ENCODE measurements at regions not wholly inside any gene's neighbourhood (a gene's known extent, or its start where the extent isn't known, plus 50 kb on each side); places are given as distances from the start of the nearest gene placed in this dataset.

- Histone ChIP-seq H3K4me2 (no peak overlapping the region), H3K36me3 (ENCODE audit: insufficient read depth) (no peaks in the 10 kb centered on the region), H2AFZ (no peak overlapping the region), H3K27ac (ENCODE audit: low read depth) (no peak overlapping the region), H3K9me2 (ENCODE audit: insufficient read depth) (peaks cover 21% of the 10 kb centered on the region), H3K4me1 (ENCODE audit: insufficient read depth) (no peaks in the 10 kb centered on the region), H3K4me3 (no peak overlapping the region), H3K27me3 (ENCODE audit: insufficient read depth) (no peaks in the 10 kb centered on the region), H3K79me2 (replicated peaks; ENCODE audit: insufficient read depth) (no peaks in the 10 kb centered on the region), H4K20me1 (replicated peaks; ENCODE audit: insufficient read depth) (peaks cover 2% of the 10 kb centered on the region; the same call in 1 of the 2 replicates), H3F3A (replicated peaks; ENCODE audit: low read depth) (no peaks in the 10 kb centered on the region)
- no peaks in the 10 kb centered on the region for H3K4me1 Mint-ChIP-seq
- H3K27ac Mint-ChIP-seq: no peak overlapping the region
- peaks cover 7% of the 10 kb centered on the region for H3K27me3 Mint-ChIP-seq (ENCODE audit: insufficient read depth, low read depth, poor library complexity)
- ATAC-seq (no peak), DNase-seq (ENCODE audit: low spot score) (no peak)
- peaks cover 8% of the 10 kb centered on the region; the same call in 2 of the 3 replicates for H3K36me3 Mint-ChIP-seq (ENCODE audit: low read depth)
- TF ChIP-seq EZH2phosphoT487 (IDR thresholded peaks at IDR 0.05; ENCODE audit: unreplicated experiment) (no peak), JUNB (IDR thresholded peaks at IDR 0.05; ENCODE audit: unreplicated experiment) (no peak), CTCF (conservative IDR thresholded peaks at IDR 0.05; ENCODE audit: low read depth in 2 of 2) (no peak), EZH2 (IDR thresholded peaks at IDR 0.05; ENCODE audit: low read depth, unreplicated experiment) (no peak), STAT1 (IDR thresholded peaks at IDR 0.05; ENCODE audit: unreplicated experiment) (no peak), ZNF114 (CRISPR knock-in tag; IDR thresholded peaks at IDR 0.05) (no peak), ETS1 (IDR thresholded peaks at IDR 0.05) (no peak), NANOG (IDR thresholded peaks at IDR 0.05; ENCODE audit: borderline replicate concordance) (no peak), ZNF331 (CRISPR knock-in tag; IDR thresholded peaks at IDR 0.05; ENCODE audit: low read depth) (no peak), REST (IDR thresholded peaks at IDR 0.05; ENCODE audit: unreplicated experiment) (no peak), CREB1 (CRISPR knock-in tag; IDR thresholded peaks at IDR 0.05; ENCODE audit: low read depth) (no peak), POLR2AphosphoS5 (IDR thresholded peaks at IDR 0.05; ENCODE audit: low read depth) (no peak)
- TF ChIP-seq, protein P1, sequence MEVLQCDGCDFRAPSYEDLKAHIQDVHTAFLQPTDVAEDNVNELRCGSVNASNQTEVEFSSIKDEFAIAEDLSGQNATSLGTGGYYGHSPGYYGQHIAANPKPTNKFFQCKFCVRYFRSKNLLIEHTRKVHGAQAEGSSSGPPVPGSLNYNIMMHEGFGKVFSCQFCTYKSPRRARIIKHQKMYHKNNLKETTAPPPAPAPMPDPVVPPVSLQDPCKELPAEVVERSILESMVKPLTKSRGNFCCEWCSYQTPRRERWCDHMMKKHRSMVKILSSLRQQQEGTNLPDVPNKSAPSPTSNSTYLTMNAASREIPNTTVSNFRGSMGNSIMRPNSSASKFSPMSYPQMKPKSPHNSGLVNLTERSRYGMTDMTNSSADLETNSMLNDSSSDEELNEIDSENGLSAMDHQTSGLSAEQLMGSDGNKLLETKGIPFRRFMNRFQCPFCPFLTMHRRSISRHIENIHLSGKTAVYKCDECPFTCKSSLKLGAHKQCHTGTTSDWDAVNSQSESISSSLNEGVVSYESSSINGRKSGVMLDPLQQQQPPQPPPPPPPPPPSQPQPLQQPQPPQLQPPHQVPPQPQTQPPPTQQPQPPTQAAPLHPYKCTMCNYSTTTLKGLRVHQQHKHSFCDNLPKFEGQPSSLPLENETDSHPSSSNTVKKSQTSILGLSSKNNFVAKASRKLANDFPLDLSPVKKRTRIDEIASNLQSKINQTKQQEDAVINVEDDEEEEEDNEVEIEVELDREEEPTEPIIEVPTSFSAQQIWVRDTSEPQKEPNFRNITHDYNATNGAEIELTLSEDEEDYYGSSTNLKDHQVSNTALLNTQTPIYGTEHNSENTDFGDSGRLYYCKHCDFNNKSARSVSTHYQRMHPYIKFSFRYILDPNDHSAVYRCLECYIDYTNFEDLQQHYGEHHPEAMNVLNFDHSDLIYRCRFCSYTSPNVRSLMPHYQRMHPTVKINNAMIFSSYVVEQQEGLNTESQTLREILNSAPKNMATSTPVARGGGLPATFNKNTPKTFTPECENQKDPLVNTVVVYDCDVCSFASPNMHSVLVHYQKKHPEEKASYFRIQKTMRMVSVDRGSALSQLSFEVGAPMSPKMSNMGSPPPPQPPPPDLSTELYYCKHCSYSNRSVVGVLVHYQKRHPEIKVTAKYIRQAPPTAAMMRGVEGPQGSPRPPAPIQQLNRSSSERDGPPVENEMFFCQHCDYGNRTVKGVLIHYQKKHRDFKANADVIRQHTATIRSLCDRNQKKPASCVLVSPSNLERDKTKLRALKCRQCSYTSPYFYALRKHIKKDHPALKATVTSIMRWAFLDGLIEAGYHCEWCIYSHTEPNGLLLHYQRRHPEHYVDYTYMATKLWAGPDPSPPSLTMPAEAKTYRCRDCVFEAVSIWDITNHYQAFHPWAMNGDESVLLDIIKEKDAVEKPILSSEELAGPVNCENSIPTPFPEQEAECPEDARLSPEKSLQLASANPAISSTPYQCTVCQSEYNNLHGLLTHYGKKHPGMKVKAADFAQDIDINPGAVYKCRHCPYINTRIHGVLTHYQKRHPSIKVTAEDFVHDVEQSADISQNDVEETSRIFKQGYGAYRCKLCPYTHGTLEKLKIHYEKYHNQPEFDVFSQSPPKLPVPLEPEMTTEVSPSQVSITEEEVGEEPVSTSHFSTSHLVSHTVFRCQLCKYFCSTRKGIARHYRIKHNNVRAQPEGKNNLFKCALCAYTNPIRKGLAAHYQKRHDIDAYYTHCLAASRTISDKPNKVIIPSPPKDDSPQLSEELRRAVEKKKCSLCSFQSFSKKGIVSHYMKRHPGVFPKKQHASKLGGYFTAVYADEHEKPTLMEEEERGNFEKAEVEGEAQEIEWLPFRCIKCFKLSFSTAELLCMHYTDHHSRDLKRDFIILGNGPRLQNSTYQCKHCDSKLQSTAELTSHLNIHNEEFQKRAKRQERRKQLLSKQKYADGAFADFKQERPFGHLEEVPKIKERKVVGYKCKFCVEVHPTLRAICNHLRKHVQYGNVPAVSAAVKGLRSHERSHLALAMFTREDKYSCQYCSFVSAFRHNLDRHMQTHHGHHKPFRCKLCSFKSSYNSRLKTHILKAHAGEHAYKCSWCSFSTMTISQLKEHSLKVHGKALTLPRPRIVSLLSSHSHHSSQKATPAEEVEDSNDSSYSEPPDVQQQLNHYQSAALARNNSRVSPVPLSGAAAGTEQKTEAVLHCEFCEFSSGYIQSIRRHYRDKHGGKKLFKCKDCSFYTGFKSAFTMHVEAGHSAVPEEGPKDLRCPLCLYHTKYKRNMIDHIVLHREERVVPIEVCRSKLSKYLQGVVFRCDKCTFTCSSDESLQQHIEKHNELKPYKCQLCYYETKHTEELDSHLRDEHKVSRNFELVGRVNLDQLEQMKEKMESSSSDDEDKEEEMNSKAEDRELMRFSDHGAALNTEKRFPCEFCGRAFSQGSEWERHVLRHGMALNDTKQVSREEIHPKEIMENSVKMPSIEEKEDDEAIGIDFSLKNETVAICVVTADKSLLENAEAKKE (CRISPR knock-in tag; IDR thresholded peaks at IDR 0.05): no peak
- H3K4me3 Mint-ChIP-seq: no peak overlapping the region
- peaks cover 24% of the 10 kb centered on the region for H3K9me3 Mint-ChIP-seq
Observed at GRCh38 chr15:87394676-87395075, 861.9 kb downstream of the NTRK3 start.
